HepG2 (cell line): ENCODE measurements at regions not wholly inside any gene's neighbourhood (a gene's known extent, or its start where the extent isn't known, plus 50 kb on each side); places are given as distances from the start of the nearest gene placed in this dataset.

Source experiments
- BRCA1 ChIP-seq: sonication (generic); formaldehyde crosslinking; IDR thresholded peaks from 2 replicates; pipeline ENCODE4 v1.4.0; 2020; ENCODE audit warnings: missing genetic modification reagents
- CREB1 ChIP-seq, 2 experiments: fragments of 450-650 bp in 1 of 2; IDR thresholded peaks; 2 replicates each; pipeline ENCODE4 v1.6.1; 2016 to 2017; ENCODE audit warnings: control low read depth in 1 of 2, mild to moderate bottlenecking in 1 of 2, missing compliant biosample characterization in 1 of 2, missing genetic modification characterization in 1 of 2
- DNMT3B ChIP-seq: conservative IDR thresholded peaks from 2 replicates; pipeline ENCODE4 v1.6.1; 2016; ENCODE audit warnings: missing biosample characterization, control low read depth
- DR1 ChIP-seq: sonication (generic); formaldehyde crosslinking; IDR thresholded peaks from 2 replicates; pipeline ENCODE4 v1.8.0; 2021; ENCODE audit warnings: mild to moderate bottlenecking, missing genetic modification reagents, inconsistent platforms
- FOXO1 ChIP-seq: sonication (generic); formaldehyde crosslinking; IDR thresholded peaks from 2 replicates; pipeline ENCODE4 v1.4.0; 2020; ENCODE audit warnings: missing genetic modification reagents
- JARID2 ChIP-seq: sonication (generic); formaldehyde crosslinking; IDR thresholded peaks from 2 replicates; pipeline ENCODE4 v1.8.1; 2023; ENCODE audit warnings: missing genetic modification reagents, inconsistent platforms; ENCODE audit not compliant: insufficient replicate concordance
- KDM3A ChIP-seq: IDR thresholded peaks from 2 replicates; pipeline ENCODE4 v1.6.1; 2018; ENCODE audit warnings: low read depth, missing compliant biosample characterization
- KDM5B ChIP-seq: sonication (generic); formaldehyde crosslinking; IDR thresholded peaks from 2 replicates; pipeline ENCODE4 v1.4.0; 2020; ENCODE audit warnings: missing genetic modification reagents, mild to moderate bottlenecking, borderline replicate concordance
- KLF12 ChIP-seq: sonication (generic); formaldehyde crosslinking; IDR thresholded peaks from 2 replicates; pipeline ENCODE4 v1.4.0; 2020; ENCODE audit warnings: missing genetic modification reagents, borderline replicate concordance
- MAFK ChIP-seq, 2 experiments: IDR thresholded peaks in 1 of 2; conservative IDR thresholded peaks in 1 of 2; 2 replicates each; pipeline ENCODE4 v1.6.1; 2011; ENCODE audit warnings: improper control_type of control experiment in 2 of 2, low read length in 2 of 2
- MEF2D ChIP-seq: sonication (generic); formaldehyde crosslinking; IDR thresholded peaks from 2 replicates; pipeline ENCODE4 v1.5.1; 2020; ENCODE audit warnings: mild to moderate bottlenecking, missing genetic modification reagents
- MLLT10 ChIP-seq: sonication (generic); formaldehyde crosslinking; IDR thresholded peaks from 2 replicates; pipeline ENCODE4 v1.4.0; 2020; ENCODE audit warnings: missing genetic modification reagents
- PITX1 ChIP-seq: sonication (generic); formaldehyde crosslinking; IDR thresholded peaks from 2 replicates; pipeline ENCODE4 v1.5.1; 2020; ENCODE audit warnings: mild to moderate bottlenecking, missing genetic modification reagents
- PPARG ChIP-seq: conservative IDR thresholded peaks from 2 replicates; pipeline ENCODE4 v1.6.1; 2016; ENCODE audit warnings: missing biosample characterization, missing genetic modification reagents
- RARA ChIP-seq: IDR thresholded peaks from 2 replicates; pipeline ENCODE4 v1.6.1; 2016; ENCODE audit warnings: missing genetic modification reagents, missing compliant biosample characterization
- SALL2 ChIP-seq: sonication (generic); formaldehyde crosslinking; IDR thresholded peaks from 2 replicates; pipeline ENCODE4 v1.8.1; 2023; ENCODE audit warnings: mild to moderate bottlenecking, missing genetic modification reagents, inconsistent platforms
- SP5 ChIP-seq: IDR thresholded peaks from 2 replicates; pipeline ENCODE4 v1.6.1; 2016; ENCODE audit warnings: low read depth, borderline replicate concordance
- SRY ChIP-seq: sonication (generic); formaldehyde crosslinking; IDR thresholded peaks from 2 replicates; pipeline ENCODE4 v1.8.0; 2022; ENCODE audit warnings: mild to moderate bottlenecking, missing genetic modification reagents
- TEAD3 ChIP-seq: optimal IDR thresholded peaks from 2 replicates; pipeline ENCODE3; 2016; ENCODE audit warnings: borderline replicate concordance
- XRCC5 ChIP-seq: fragments of 200-400 bp; formaldehyde crosslinking; optimal IDR thresholded peaks from 2 replicates; pipeline ENCODE3; 2017; ENCODE audit warnings: mild to moderate bottlenecking, low read length
- YY1 ChIP-seq: IDR thresholded peaks from 2 replicates; pipeline ENCODE4 v1.6.1; 2011; ENCODE audit warnings: low read length, low read depth, moderate library complexity, mild to moderate bottlenecking; ENCODE audit not compliant: insufficient read depth, insufficient replicate concordance
- ZNF121 ChIP-seq: sonication (generic); formaldehyde crosslinking; IDR thresholded peaks from 2 replicates; pipeline ENCODE4 v1.5.0; 2020; ENCODE audit warnings: mild to moderate bottlenecking, missing genetic modification reagents
- ZNF546 ChIP-seq: sonication (generic); formaldehyde crosslinking; conservative IDR thresholded peaks from 2 replicates; pipeline ENCODE4 v1.8.1; 2023; ENCODE audit warnings: mild to moderate bottlenecking, missing genetic modification reagents
- ZNF781 ChIP-seq: sonication (generic); formaldehyde crosslinking; IDR thresholded peaks from 2 replicates; pipeline ENCODE4 v1.5.1; 2020; ENCODE audit warnings: borderline replicate concordance, mild to moderate bottlenecking, missing genetic modification reagents; ENCODE audit errors: not compliant biosample characterization
- ZSCAN31 ChIP-seq: sonication (generic); formaldehyde crosslinking; IDR thresholded peaks from 2 replicates; pipeline ENCODE4 v1.5.0; 2020; ENCODE audit warnings: low read depth, mild to moderate bottlenecking, missing genetic modification reagents
- TF ChIP-seq, protein P1 (sequence below): IDR thresholded peaks from 2 replicates; pipeline ENCODE4 v1.6.1; 2016; ENCODE audit warnings: mild to moderate bottlenecking, missing biosample characterization, missing genetic modification reagents
- TF ChIP-seq, protein P2 (sequence below), 2 experiments: sonication (generic) in 1 of 2; formaldehyde crosslinking in 1 of 2; IDR thresholded peaks; 2 replicates each; pipeline versions ENCODE4 v1.4.0 to v1.6.1; 2018 to 2020; ENCODE audit warnings: missing genetic modification reagents in 2 of 2, borderline replicate concordance in 1 of 2, low read depth in 1 of 2, mild to moderate bottlenecking in 1 of 2, missing biosample characterization in 1 of 2

DNA sequence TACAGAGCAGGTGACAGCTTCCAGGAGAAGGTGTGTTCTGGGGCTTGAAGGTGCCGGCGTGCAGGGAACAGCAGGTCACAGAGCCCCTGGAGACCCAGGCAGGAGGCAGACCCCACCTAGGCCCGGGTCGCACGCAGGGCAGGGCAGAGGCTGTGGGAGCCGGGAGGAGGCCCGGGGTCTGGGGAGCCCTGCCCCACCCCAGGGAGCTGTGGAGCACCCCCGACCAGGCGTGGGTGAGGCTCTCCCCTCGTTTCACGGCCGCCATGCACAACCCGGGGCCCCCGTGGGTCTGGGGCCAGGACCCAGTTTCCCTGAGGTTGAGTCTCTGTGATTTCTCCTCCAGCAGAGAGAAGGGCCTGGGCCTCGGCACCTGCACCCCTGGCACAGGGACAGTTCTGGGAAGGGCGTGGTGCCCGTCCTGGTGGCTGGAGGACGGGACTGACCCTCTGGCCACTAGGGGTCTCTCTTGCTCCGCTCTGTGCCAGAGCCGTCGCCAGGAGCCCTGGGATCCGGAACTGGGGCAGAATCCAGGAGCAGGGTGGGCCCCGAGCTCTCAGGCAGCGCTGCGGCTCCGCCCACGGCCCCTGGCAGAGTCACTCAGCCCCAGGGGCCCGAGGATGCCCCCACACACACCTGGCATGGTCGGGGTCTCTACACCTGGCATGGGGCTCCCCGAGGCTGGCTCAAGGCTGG lies 75.2 kb upstream of the FBRSL1 start (continued):
- TF ChIP-seq KDM5B (0 out of 2 replicates have a peak, but pooled peaks have one; percentile 43), MEF2D (CRISPR knock-in tag) (peak; percentile 79; the same call in 1 of the 2 replicates), ZNF546 (CRISPR knock-in tag) (no peak), SRY (0 out of 2 replicates have a peak, but pooled peaks have one; percentile 24), DR1 (CRISPR knock-in tag) (no peak), ZNF781 (CRISPR knock-in tag) (peak; percentile 65), SP5 (CRISPR knock-in tag) (0 out of 2 replicates have a peak, but pooled peaks have one; percentile 18), SALL2 (CRISPR knock-in tag) (no peak), BRCA1 (no peak), ZSCAN31 (0 out of 2 replicates have a peak, but pooled peaks have one; percentile 28), CREB1 (IDR thresholded peaks at IDR 0.05) (no peak), CREB1 (CRISPR knock-in tag; IDR thresholded peaks at IDR 0.05) (no peak), FOXO1 (CRISPR knock-in tag) (0 out of 2 replicates have a peak, but pooled peaks have one; percentile 9), DNMT3B (no peak), KDM3A (CRISPR knock-in tag) (peak; percentile 91; the same call in 1 of the 2 replicates), RARA (CRISPR knock-in tag) (0 out of 2 replicates have a peak, but pooled peaks have one; percentile 8), ZNF121 (CRISPR knock-in tag) (0 out of 2 replicates have a peak, but pooled peaks have one; percentile 55), XRCC5 (peak; percentile 71), MAFK (conservative IDR thresholded peaks at IDR 0.05 in 1 of 2, IDR thresholded peaks at IDR 0.05 in 1 of 2; ENCODE audit: low read length in 2 of 2) (no peak), JARID2 (CRISPR knock-in tag) (no peak), YY1 (peak; percentile 48), MLLT10 (CRISPR knock-in tag) (no peak), PITX1 (CRISPR knock-in tag) (peak; percentile 54; the same call in 1 of the 2 replicates), TEAD3 (CRISPR knock-in tag) (peak; percentile 9), PPARG (0 out of 2 replicates have a peak, but pooled peaks have one; percentile 22), KLF12 (peak; percentile 63; the same call in 1 of the 2 replicates)
- TF ChIP-seq, protein P1, sequence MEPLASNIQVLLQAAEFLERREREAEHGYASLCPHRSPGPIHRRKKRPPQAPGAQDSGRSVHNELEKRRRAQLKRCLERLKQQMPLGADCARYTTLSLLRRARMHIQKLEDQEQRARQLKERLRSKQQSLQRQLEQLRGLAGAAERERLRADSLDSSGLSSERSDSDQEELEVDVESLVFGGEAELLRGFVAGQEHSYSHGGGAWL = peak; percentile 35; the same call in 1 of the 2 replicates
- TF ChIP-seq, protein P2, sequence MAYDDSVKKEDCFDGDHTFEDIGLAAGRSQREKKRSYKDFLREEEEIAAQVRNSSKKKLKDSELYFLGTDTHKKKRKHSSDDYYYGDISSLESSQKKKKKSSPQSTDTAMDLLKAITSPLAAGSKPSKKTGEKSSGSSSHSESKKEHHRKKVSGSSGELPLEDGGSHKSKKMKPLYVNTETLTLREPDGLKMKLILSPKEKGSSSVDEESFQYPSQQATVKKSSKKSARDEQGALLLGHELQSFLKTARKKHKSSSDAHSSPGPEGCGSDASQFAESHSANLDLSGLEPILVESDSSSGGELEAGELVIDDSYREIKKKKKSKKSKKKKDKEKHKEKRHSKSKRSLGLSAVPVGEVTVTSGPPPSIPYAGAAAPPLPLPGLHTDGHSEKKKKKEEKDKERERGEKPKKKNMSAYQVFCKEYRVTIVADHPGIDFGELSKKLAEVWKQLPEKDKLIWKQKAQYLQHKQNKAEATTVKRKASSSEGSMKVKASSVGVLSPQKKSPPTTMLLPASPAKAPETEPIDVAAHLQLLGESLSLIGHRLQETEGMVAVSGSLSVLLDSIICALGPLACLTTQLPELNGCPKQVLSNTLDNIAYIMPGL (CRISPR knock-in tag; IDR thresholded peaks at IDR 0.05; ENCODE audit: borderline replicate concordance in 1 of 2, low read depth in 1 of 2) = peak; percentile 25 to 31; a peak in 1 of 4 replicates
